ENCODE measurements at regions not wholly inside any gene's neighbourhood (a gene's known extent, or its start where the extent isn't known, plus 50 kb on each side); places are given as distances from the start of the nearest gene placed in this dataset.

DNA sequence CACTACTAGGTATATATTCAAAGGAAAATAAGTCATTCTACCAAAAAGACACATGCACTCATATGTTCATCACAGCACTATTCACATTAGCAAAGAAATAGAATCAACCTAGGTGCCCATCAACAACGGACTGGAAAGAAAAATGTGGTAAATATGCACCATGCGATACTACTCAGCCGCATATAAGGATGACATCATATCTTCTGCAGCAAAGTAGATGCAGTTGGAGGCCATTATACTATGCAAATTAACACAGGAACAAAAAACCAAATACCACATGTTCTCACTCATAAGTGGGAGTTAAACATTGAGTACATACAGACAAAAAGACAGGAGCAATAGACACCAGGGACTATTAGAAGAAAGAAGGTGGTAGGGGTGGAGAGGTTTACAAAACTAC lies 412.1 kb upstream of the CWC22 start:
- no peak overlapping the region for H3K4me3 ChIP-seq (ENCODE audit: low read depth, poor library complexity, severe bottlenecking)
- TF ChIP-seq POLR2A (IDR thresholded peaks at IDR 0.05), result no peak
- TF ChIP-seq, protein P1, sequence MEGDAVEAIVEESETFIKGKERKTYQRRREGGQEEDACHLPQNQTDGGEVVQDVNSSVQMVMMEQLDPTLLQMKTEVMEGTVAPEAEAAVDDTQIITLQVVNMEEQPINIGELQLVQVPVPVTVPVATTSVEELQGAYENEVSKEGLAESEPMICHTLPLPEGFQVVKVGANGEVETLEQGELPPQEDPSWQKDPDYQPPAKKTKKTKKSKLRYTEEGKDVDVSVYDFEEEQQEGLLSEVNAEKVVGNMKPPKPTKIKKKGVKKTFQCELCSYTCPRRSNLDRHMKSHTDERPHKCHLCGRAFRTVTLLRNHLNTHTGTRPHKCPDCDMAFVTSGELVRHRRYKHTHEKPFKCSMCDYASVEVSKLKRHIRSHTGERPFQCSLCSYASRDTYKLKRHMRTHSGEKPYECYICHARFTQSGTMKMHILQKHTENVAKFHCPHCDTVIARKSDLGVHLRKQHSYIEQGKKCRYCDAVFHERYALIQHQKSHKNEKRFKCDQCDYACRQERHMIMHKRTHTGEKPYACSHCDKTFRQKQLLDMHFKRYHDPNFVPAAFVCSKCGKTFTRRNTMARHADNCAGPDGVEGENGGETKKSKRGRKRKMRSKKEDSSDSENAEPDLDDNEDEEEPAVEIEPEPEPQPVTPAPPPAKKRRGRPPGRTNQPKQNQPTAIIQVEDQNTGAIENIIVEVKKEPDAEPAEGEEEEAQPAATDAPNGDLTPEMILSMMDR (IDR thresholded peaks at IDR 0.05), result no peak
- no peak for DNase-seq (ENCODE audit: low spot score in 2 of 2)
- intact Hi-C loops (cut with DNase I; ENCODE audit: low total_unique reads), result no loop called here
- WGBS, 2 donors, result 82 to 83% methylated on average over 3 of the region's 3 CpGs

DNA sequence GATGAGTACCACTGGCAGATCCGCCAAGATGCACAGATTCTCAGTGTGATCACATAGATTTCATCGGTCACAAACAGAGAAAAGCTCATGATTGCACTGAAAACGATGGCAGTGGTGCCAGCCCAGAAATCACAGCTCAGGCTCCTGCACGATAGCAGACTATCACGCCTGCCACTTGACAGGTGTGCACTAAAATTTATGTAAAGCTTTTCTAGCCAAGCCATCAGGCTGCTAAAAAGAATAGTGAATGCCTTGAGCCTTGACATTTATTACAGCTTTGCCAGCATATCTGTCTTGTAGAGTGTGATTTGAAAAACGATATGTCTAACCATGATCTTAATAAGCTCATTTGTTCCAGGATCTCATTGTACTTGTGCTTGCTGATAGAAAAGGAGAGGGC lies 409.5 kb upstream of the CWC22 start:
- H3K4me3 ChIP-seq (ENCODE audit: low read depth, poor library complexity, severe bottlenecking), result no peak overlapping the region
- no peak for TF ChIP-seq POLR2A (IDR thresholded peaks at IDR 0.05)
- TF ChIP-seq, protein P1 (IDR thresholded peaks at IDR 0.05), result no peak
- 52 to 64% methylated on average over 6 of the region's 6 CpGs for WGBS, 2 donors
- intact Hi-C loops (cut with DNase I; ENCODE audit: low total_unique reads), result no loop called here
- no peak for DNase-seq (ENCODE audit: low spot score in 2 of 2)

DNA sequence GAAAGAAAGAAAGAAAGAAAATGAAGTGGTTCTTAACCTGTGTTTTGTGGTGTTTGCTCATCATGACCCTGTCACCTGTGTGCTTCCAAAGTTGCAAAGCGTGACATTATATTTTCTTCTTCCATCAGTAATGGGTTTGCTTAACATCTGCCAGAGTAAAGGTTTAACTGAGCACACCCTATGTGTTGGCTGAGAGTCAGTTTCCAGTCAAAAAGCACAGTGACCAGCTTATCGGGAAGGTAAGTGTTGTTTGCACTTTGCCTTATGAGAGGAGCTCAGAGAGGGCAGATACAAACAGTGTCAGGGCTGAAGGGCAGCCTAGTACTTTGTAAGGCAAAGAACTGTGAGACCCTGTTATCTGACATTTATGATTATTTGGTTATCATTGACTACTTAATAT lies 406.2 kb upstream of the CWC22 start:
- intact Hi-C loops (cut with DNase I; ENCODE audit: low total_unique reads), result no loop called here

DNA sequence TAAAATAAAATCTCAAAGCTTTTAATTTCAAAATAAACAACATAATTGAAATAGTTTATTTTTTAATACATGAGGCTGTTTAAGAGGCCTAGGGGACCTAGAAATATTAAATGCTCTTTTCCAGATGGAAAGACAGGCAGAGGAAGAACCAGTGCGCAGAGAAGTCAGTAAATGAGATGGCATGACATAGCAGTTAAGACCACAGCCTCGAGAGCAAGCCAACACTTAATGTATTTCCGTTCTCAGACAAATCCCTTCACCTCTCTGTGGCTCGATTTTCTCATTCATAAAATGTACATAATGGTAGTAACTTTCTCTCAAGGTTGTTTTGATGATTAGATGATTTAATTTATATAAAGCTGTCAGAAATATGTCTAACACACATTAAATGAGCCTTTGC lies 405.1 kb upstream of the CWC22 start:
- no peak overlapping the region for H3K4me3 ChIP-seq (ENCODE audit: low read depth, poor library complexity, severe bottlenecking)
- 62 to 63% methylated on average over 4 of the region's 4 CpGs for WGBS, 2 donors
- no peak for DNase-seq (ENCODE audit: low spot score in 2 of 2)
- intact Hi-C loops (cut with DNase I; ENCODE audit: low total_unique reads), result no loop called here
- TF ChIP-seq, protein P1 (IDR thresholded peaks at IDR 0.05), result no peak
- no peak for TF ChIP-seq POLR2A (IDR thresholded peaks at IDR 0.05)

More for the DNA sequence above, 406.2 kb upstream of the CWC22 start:
- DNase-seq (ENCODE audit: low spot score in 2 of 2), result no peak
- TF ChIP-seq, protein P1 (IDR thresholded peaks at IDR 0.05), result no peak
- no peak for TF ChIP-seq POLR2A (IDR thresholded peaks at IDR 0.05)
- WGBS, 2 donors, result 79 to 82% methylated on average over 2 of the region's 2 CpGs
- no peak overlapping the region for H3K4me3 ChIP-seq (ENCODE audit: low read depth, poor library complexity, severe bottlenecking)

DNA sequence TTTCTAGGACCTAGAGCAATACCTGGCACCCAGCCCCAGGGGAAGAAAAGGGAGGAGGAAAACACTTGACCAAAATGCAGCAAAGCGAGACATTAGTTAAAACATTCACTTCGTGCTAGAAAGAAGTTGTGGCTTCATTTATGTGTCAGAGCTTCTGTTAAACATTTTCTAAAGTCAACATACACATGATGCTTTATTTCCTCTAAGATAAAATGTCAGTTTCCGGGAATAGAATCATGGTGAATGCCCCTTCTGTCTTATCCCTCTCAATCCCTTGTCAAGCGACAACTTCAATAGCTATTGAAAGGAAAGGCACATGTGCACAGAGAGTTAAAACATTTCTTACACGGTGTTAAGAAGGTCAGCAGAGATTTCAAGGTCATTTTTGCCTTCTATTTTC lies 404.6 kb upstream of the CWC22 start:
- no peak overlapping the region for H3K4me3 ChIP-seq (ENCODE audit: low read depth, poor library complexity, severe bottlenecking)
- DNase-seq (ENCODE audit: low spot score in 2 of 2), result no peak
- intact Hi-C loops (cut with DNase I; ENCODE audit: low total_unique reads), result no loop called here
- WGBS, 2 donors, result 64% methylated on average over 5 of the region's 5 CpGs
- no peak for TF ChIP-seq POLR2A (IDR thresholded peaks at IDR 0.05)
- TF ChIP-seq, protein P1 (IDR thresholded peaks at IDR 0.05), result no peak

DNA sequence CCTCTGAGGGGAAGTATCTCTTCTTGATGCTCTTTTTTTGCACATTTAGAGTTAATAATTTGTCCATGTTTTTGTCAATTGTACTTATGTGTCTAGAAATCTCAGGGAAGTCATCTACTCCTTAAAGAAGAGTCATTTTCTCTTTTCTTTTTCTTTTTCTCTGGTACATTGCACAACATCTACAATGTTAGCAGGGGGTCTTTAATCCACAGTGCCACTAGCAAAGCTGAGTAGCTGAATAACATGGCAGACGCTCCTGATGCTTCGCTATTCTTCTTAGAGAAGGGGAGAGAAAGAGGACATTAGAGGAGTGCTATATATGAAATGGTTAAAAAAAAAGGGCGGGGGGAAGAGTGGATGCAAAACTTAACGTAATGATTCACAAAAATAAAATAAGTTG lies 399.6 kb upstream of the CWC22 start:
- no peak for TF ChIP-seq POLR2A (IDR thresholded peaks at IDR 0.05)
- TF ChIP-seq, protein P1 (IDR thresholded peaks at IDR 0.05), result no peak
- H3K4me3 ChIP-seq (ENCODE audit: low read depth, poor library complexity, severe bottlenecking), result no peak overlapping the region
- intact Hi-C loops (cut with DNase I; ENCODE audit: low total_unique reads), result no loop called here
- 65 to 72% methylated on average over 4 of the region's 4 CpGs for WGBS, 2 donors
- no peak for DNase-seq (ENCODE audit: low spot score in 2 of 2)

All from lower leg skin (tissue), 4 donors.